Ovary (tissue), 3 donors: ENCODE measurements at regions not wholly inside any gene's neighbourhood (a gene's known extent, or its start where the extent isn't known, plus 50 kb on each side); places are given as distances from the start of the nearest gene placed in this dataset.

ENCODE experiments used
- EP300 ChIP-seq: sonication (generic); formaldehyde crosslinking; IDR thresholded peaks from one replicate; pipeline ENCODE4 v1.6.1; 2017; ENCODE audit warnings: antibody characterized with exemption
- POLR2A ChIP-seq: fragments of 450-650 bp; IDR thresholded peaks from one replicate; pipeline ENCODE4 v1.6.1; 2017; ENCODE audit warnings: antibody characterized with exemption, mild to moderate bottlenecking, moderate library complexity
- TF ChIP-seq, protein P1 (sequence below), 3 donors: fragments of 450-650 bp in 2 of 3; fragments of 200-600 bp in 1 of 3; IDR thresholded peaks; one replicate each; pipeline versions ENCODE4 v1.5.1 to v1.8.0; 2016 to 2022; ENCODE audit warnings: antibody characterized with exemption in 3 of 3, mild to moderate bottlenecking in 1 of 3
- donor health status: DM: no; HTN: no; CAD: no.

DNA sequence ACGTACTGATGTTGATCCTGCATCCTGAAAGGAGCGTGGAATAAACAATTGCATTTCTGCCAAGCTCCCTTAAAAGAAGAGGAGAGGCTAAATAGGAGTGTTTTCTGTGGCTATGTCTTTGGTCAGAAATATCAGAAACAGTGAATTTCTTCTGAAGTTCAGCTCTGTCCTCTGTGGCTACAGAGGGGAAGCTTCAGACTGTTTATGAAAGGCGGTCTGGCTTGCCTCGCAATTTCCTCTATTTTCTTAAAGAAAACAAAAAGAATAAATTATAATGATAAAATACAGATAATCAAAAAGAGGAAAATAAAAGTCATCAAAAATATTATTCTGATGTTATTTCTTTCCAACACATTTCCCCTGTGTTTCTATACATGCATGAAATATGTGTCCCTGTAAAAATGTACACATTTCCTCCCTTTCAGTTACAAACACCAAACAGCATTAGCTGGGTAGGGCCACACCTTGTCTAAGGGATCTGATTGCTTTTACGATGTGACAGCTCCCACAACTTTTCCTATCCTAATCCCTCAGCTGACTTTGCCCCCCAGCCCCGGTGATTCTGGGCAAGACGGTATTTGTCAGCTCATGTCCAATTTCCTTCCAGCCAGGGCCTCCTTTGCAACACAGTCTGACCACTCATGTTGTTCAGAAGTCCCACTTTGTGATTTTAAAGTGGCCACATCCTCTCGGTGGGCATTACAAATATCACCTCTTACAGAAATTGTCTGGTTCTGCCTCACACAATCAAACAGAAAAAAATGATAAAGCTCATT lies 439.0 kb downstream of the HS3ST3B1 start:
- TF ChIP-seq, protein P1, sequence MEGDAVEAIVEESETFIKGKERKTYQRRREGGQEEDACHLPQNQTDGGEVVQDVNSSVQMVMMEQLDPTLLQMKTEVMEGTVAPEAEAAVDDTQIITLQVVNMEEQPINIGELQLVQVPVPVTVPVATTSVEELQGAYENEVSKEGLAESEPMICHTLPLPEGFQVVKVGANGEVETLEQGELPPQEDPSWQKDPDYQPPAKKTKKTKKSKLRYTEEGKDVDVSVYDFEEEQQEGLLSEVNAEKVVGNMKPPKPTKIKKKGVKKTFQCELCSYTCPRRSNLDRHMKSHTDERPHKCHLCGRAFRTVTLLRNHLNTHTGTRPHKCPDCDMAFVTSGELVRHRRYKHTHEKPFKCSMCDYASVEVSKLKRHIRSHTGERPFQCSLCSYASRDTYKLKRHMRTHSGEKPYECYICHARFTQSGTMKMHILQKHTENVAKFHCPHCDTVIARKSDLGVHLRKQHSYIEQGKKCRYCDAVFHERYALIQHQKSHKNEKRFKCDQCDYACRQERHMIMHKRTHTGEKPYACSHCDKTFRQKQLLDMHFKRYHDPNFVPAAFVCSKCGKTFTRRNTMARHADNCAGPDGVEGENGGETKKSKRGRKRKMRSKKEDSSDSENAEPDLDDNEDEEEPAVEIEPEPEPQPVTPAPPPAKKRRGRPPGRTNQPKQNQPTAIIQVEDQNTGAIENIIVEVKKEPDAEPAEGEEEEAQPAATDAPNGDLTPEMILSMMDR (IDR thresholded peaks at IDR 0.05) = no peak
- TF ChIP-seq EP300 (no peak), POLR2A (no peak)
